K562 (cell line): ENCODE measurements at regions not wholly inside any gene's neighbourhood (a gene's known extent, or its start where the extent isn't known, plus 50 kb on each side); places are given as distances from the start of the nearest gene placed in this dataset.

ENCODE experiments used
- ATAC-seq: fragments of 200-7000 bp; cut with Tn5 transposase; 3 replicates; pipeline ENCODE4 v1.9.1; 2020; ENCODE audit warnings: moderate library complexity
- BruUV-seq: library from RNA; stranded (reverse); fragments of 400-500 nt; replicated peaks from 2 replicates; lab custom pipeline; 2021; lab: Mats Ljungman, UMichigan
- CTCF ChIA-PET: fragments of 300-600 bp; formaldehyde crosslinking; extraction: SDS; loops from one replicate; lab custom pipeline; 2021; ENCODE audit warnings: low intra/inter-chr PET ratio; lab: Yijun Ruan, JAX
- POLR2A ChIA-PET: fragments of 300-600, 350-650 bp; sonication (Branson Sonifier 250); formaldehyde crosslinking; extraction: SDS; loops from one replicate; lab custom pipeline; 2021; ENCODE audit warnings: antibody characterized with exemption, inconsistent platforms; lab: Yijun Ruan, JAX
- DNase-seq, 4 experiments: peaks; one replicate each; pipeline versions ENCODE4 v3.0.0 to v3.0.0-alpha.2; 2011 to 2018; ENCODE audit warnings: low spot score in 3 of 4, mixed read lengths in 3 of 4; ENCODE audit errors: extremely low read depth in 1 of 4
- FAIRE-seq: peaks from 2 replicates; lab custom pipeline; 2011; peaks lifted over from hg19 to GRCh38; lab: Jason Lieb, UNC
- H2AFZ ChIP-seq: 2 replicates; pipeline ENCODE4 v1.6.0; 2011; ENCODE audit warnings: low read depth, low read length, control low read depth, inconsistent platforms
- H3K27ac ChIP-seq: fragments of 200-600 bp; 3 replicates; pipeline ENCODE4 v1.8.0; 2011; ENCODE audit warnings: low read depth, mild to moderate bottlenecking, control low read depth, inconsistent platforms, low read length, moderate library complexity, mixed read lengths; ENCODE audit errors: extremely low read depth
- H3K27me3 ChIP-seq, 2 experiments: fragments of 300-600 bp in 1 of 2; 2 replicates in 1 of 2; 3 replicates in 1 of 2; pipeline versions ENCODE4 v1.6.0 to v1.8.0; 2011; ENCODE audit warnings: inconsistent platforms in 2 of 2, low read length in 2 of 2, mild to moderate bottlenecking in 1 of 2, mixed read lengths in 1 of 2, moderate library complexity in 1 of 2; ENCODE audit not compliant: control insufficient read depth in 2 of 2, insufficient read depth in 2 of 2
- H3K36me3 ChIP-seq: fragments of 300-600 bp; 3 replicates; pipeline ENCODE4 v1.8.0; 2011; ENCODE audit warnings: mild to moderate bottlenecking, low read length, inconsistent platforms; ENCODE audit not compliant: control insufficient read depth, insufficient read depth
- H3K4me1 ChIP-seq, 2 experiments: fragments of 200-600 bp in 1 of 2; replicated peaks in 1 of 2; 2 replicates in 1 of 2; 3 replicates in 1 of 2; pipeline versions ENCODE4 v1.5.1 to v1.8.0; 2011; ENCODE audit warnings: inconsistent platforms in 2 of 2, low read length in 2 of 2, mild to moderate bottlenecking in 1 of 2, mixed read lengths in 1 of 2, moderate library complexity in 1 of 2; ENCODE audit not compliant: control insufficient read depth in 2 of 2, insufficient read depth in 2 of 2
- H3K4me2 ChIP-seq: 2 replicates; pipeline ENCODE4 v1.6.1; 2011; ENCODE audit warnings: low read length, control low read depth, inconsistent platforms, mixed read lengths; ENCODE audit not compliant: insufficient read depth
- H3K4me3 ChIP-seq: fragments of 200-600 bp; sonication (generic), shearing (Covaris generic); 2 replicates; pipeline ENCODE4 v1.5.1; 2016; ENCODE audit warnings: control low read depth, inconsistent platforms
- H3K79me2 ChIP-seq: fragments of 200-600 bp; 3 replicates; pipeline ENCODE4 v1.8.0; 2011; ENCODE audit warnings: low read length, inconsistent platforms; ENCODE audit not compliant: control insufficient read depth, insufficient read depth
- H3K9ac ChIP-seq, 2 experiments: 2 replicates each; pipeline versions ENCODE4 v1.6.0 to v1.6.1; 2011; ENCODE audit warnings: low read depth in 2 of 2, low read length in 2 of 2, control low read depth in 1 of 2, inconsistent platforms in 1 of 2, mild to moderate bottlenecking in 1 of 2, mixed read lengths in 1 of 2; ENCODE audit not compliant: insufficient read depth in 1 of 2
- H3K9me1 ChIP-seq: one replicate; pipeline ENCODE4 v1.6.0; 2011; ENCODE audit warnings: inconsistent platforms, mild to moderate bottlenecking, low read length, moderate library complexity; ENCODE audit not compliant: control insufficient read depth, insufficient read depth
- H3K9me3 ChIP-seq: replicated peaks from 2 replicates; pipeline ENCODE4 v1.5.1; 2011; ENCODE audit warnings: low read depth, low read length, inconsistent platforms; ENCODE audit not compliant: control insufficient read depth, insufficient read depth
- H4K20me1 ChIP-seq: replicated peaks from 2 replicates; pipeline ENCODE4 v1.6.1; 2011; ENCODE audit warnings: low read length, inconsistent platforms, mixed read lengths; ENCODE audit not compliant: control insufficient read depth, insufficient read depth
- EHMT2 ChIP-seq: fragments of 450-650 bp; IDR thresholded peaks from 2 replicates; pipeline ENCODE4 v1.6.1; 2018; ENCODE audit warnings: antibody characterized with exemption
- HIVEP1 ChIP-seq: fragments of 250-450 bp; sonication (Bioruptor Pico); IDR thresholded peaks from 2 replicates; pipeline ENCODE4 v1.4.0; 2020; ENCODE audit warnings: mild to moderate bottlenecking
- SIN3B ChIP-seq: fragments of 450-650 bp; IDR thresholded peaks from 2 replicates; pipeline ENCODE4 v1.6.1; 2017; ENCODE audit warnings: low read depth, mild to moderate bottlenecking, moderate library complexity
- SNAPC5 ChIP-seq: fragments of 250-450 bp; sonication (Bioruptor Pico); IDR thresholded peaks from 2 replicates; pipeline ENCODE4 v1.8.0; 2021; ENCODE audit warnings: moderate library complexity, mild to moderate bottlenecking, inconsistent platforms
- SPI1 ChIP-seq: IDR thresholded peaks from 2 replicates; pipeline ENCODE4 v1.6.1; 2011; ENCODE audit warnings: low read depth, low read length, control low read depth, borderline replicate concordance
- ZBTB26 ChIP-seq: fragments of 450-650 bp; formaldehyde crosslinking; IDR thresholded peaks from 2 replicates; pipeline ENCODE4 v1.4.0; 2022; ENCODE audit warnings: missing genetic modification characterization
- ZMIZ1 ChIP-seq, 2 experiments: fragments of 150-350 bp in 1 of 2; IDR thresholded peaks; 2 replicates each; pipeline ENCODE4 v1.6.1; 2012 to 2016; ENCODE audit warnings: low read depth in 2 of 2, low read length in 2 of 2, mild to moderate bottlenecking in 1 of 2, moderate library complexity in 1 of 2
- ZNF197 ChIP-seq: fragments of 200-800 bp; sonication (Bioruptor generic); IDR thresholded peaks from 2 replicates; pipeline ENCODE4 v1.6.1; 2016; ENCODE audit warnings: low read depth, missing genetic modification characterization, missing compliant biosample characterization
- ZZZ3 ChIP-seq: fragments of 450-650 bp; IDR thresholded peaks from 2 replicates; pipeline ENCODE4 v1.6.1; 2016; ENCODE audit warnings: antibody characterized with exemption, mild to moderate bottlenecking, moderate library complexity
- WGBS: fragments of 100-300 bp; shearing (Covaris generic); methylation state at CpG from one replicate; pipeline ENCODE4 v1.1.6; 2016; ENCODE audit warnings: low coverage, mixed read lengths; ENCODE audit not compliant: insufficient coverage; ENCODE audit errors: missing lambda C conversion rate; 5-methylcytosine and 5-hydroxymethylcytosine counted together
- in situ Hi-C: fragments of 300-500 bp; cut with MboI; formaldehyde crosslinking; loops from 4 replicates; pipeline ENCODE4 v1.15.0; 2018; ENCODE audit warnings: inconsistent platforms, mixed read lengths
- intact Hi-C: fragments of 100-400 bp; cut with micrococcal nuclease; formaldehyde crosslinking; loops from 2 replicates; pipeline ENCODE4 v1.14.2; 2022
- TF ChIP-seq, protein P1 (sequence below): fragments of 450-650 bp; formaldehyde crosslinking; IDR thresholded peaks from 2 replicates; pipeline ENCODE4 v1.4.0; 2022; ENCODE audit warnings: missing genetic modification characterization
- TF ChIP-seq, protein P2 (sequence below): IDR thresholded peaks from 2 replicates; pipeline ENCODE4 v1.6.1; 2014; ENCODE audit warnings: antibody characterized with exemption
- TF ChIP-seq, protein P3 (sequence below), 3 experiments: IDR thresholded peaks in 2 of 3; conservative IDR thresholded peaks in 1 of 3; 2 replicates each; pipeline ENCODE4 v1.5.1; 2011 to 2012; ENCODE audit warnings: low read length in 3 of 3, mild to moderate bottlenecking in 3 of 3, control low read depth in 2 of 3, improper control_type of control experiment in 1 of 3, inconsistent platforms in 1 of 3, low read depth in 1 of 3, mixed read lengths in 1 of 3, moderate library complexity in 1 of 3; ENCODE audit not compliant: insufficient read depth in 2 of 3

DNA sequence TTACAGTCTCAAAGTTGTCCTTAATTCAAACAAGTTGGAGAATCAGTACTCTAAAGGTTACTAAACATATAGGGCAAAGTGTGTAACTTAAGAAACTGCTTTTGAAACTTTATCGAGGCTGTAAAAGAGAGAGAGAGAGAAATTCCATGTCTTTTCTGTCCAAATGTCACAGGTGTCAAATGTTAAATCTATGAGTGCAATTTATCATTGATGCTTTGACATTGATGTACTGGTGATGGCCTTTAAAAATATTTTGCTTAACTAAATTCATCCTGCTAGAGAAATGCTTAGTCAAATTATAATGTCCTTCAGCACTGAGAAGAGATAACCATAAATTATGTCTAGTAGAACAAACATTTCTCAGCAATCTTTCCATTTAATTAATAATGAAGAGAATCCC lies 1602.1 kb upstream of the TMEFF2 start (continued):
- TF ChIP-seq ZMIZ1 (IDR thresholded peaks at IDR 0.05; ENCODE audit: low read depth in 2 of 2, low read length in 2 of 2) = no peak
- no peak for TF ChIP-seq HIVEP1 (CRISPR knock-in tag)
- TF ChIP-seq ZZZ3 = no peak
- no peak for TF ChIP-seq ZBTB26 (CRISPR knock-in tag)

- ChIA-PET POLR2A (no interaction called here), CTCF (no interaction called here)
- no peaks in the 10 kb centered on the region for H3K9me3 ChIP-seq
- in situ Hi-C loops (no loop called here), intact Hi-C loops (no loop called here)
- no peaks in the 10 kb centered on the region for H4K20me1 ChIP-seq
- no peaks in the 10 kb centered on the region for H3K79me2 ChIP-seq
- BruUV-seq = no TSS peak
- no peak for DNase-seq
- no peak overlapping the region for H3K27ac ChIP-seq
- no peak overlapping the region for H3K4me3 ChIP-seq
- H2AFZ ChIP-seq = no peak overlapping the region
- no peaks in the 10 kb centered on the region for H3K27me3 ChIP-seq
- WGBS = 5% methylated on average over 5 of the region's 6 CpGs
- H3K9me1 ChIP-seq = no peaks in the 10 kb centered on the region
- no peak overlapping the region for H3K9ac ChIP-seq
- H3K4me2 ChIP-seq = no peak overlapping the region
- ATAC-seq = no peak
- H3K36me3 ChIP-seq = no peaks in the 10 kb centered on the region
- no peaks in the 10 kb centered on the region for H3K4me1 ChIP-seq
- FAIRE-seq = no peak
- TF ChIP-seq, protein P1, sequence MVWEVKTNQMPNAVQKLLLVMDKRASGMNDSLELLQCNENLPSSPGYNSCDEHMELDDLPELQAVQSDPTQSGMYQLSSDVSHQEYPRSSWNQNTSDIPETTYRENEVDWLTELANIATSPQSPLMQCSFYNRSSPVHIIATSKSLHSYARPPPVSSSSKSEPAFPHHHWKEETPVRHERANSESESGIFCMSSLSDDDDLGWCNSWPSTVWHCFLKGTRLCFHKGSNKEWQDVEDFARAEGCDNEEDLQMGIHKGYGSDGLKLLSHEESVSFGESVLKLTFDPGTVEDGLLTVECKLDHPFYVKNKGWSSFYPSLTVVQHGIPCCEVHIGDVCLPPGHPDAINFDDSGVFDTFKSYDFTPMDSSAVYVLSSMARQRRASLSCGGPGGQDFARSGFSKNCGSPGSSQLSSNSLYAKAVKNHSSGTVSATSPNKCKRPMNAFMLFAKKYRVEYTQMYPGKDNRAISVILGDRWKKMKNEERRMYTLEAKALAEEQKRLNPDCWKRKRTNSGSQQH (CRISPR knock-in tag) = no peak
- TF ChIP-seq SPI1 = no peak
- no peak for TF ChIP-seq ZNF197 (CRISPR knock-in tag)
- TF ChIP-seq EHMT2 = no peak
- TF ChIP-seq, protein P2, sequence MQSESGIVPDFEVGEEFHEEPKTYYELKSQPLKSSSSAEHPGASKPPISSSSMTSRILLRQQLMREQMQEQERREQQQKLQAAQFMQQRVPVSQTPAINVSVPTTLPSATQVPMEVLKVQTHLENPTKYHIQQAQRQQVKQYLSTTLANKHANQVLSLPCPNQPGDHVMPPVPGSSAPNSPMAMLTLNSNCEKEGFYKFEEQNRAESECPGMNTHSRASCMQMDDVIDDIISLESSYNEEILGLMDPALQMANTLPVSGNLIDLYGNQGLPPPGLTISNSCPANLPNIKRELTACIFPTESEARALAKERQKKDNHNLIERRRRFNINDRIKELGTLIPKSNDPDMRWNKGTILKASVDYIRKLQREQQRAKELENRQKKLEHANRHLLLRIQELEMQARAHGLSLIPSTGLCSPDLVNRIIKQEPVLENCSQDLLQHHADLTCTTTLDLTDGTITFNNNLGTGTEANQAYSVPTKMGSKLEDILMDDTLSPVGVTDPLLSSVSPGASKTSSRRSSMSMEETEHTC = no peak
- TF ChIP-seq SIN3B = no peak
- TF ChIP-seq, protein P3, sequence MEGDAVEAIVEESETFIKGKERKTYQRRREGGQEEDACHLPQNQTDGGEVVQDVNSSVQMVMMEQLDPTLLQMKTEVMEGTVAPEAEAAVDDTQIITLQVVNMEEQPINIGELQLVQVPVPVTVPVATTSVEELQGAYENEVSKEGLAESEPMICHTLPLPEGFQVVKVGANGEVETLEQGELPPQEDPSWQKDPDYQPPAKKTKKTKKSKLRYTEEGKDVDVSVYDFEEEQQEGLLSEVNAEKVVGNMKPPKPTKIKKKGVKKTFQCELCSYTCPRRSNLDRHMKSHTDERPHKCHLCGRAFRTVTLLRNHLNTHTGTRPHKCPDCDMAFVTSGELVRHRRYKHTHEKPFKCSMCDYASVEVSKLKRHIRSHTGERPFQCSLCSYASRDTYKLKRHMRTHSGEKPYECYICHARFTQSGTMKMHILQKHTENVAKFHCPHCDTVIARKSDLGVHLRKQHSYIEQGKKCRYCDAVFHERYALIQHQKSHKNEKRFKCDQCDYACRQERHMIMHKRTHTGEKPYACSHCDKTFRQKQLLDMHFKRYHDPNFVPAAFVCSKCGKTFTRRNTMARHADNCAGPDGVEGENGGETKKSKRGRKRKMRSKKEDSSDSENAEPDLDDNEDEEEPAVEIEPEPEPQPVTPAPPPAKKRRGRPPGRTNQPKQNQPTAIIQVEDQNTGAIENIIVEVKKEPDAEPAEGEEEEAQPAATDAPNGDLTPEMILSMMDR (IDR thresholded peaks at IDR 0.05 in 2 of 3, conservative IDR thresholded peaks at IDR 0.05 in 1 of 3; ENCODE audit: insufficient read depth in 2 of 3, low read depth in 1 of 3, low read length in 3 of 3) = no peak
- no peak for TF ChIP-seq SNAPC5
These were observed 1599.2 kb upstream of the TMEFF2 start for GRCh38 chr2:193793914-193794313.
